Activated gamma-delta T cell treated with Interleukin-2 at 50 U/mL for 16 hours (primary cell): ENCODE measurements at regions not wholly inside any gene's neighbourhood (a gene's known extent, or its start where the extent isn't known, plus 50 kb on each side); places are given as distances from the start of the nearest gene placed in this dataset.

Experiments used
- DNase-seq: peaks from one replicate; pipeline ENCODE4 v3.0.0-alpha.2; 2020

DNA sequence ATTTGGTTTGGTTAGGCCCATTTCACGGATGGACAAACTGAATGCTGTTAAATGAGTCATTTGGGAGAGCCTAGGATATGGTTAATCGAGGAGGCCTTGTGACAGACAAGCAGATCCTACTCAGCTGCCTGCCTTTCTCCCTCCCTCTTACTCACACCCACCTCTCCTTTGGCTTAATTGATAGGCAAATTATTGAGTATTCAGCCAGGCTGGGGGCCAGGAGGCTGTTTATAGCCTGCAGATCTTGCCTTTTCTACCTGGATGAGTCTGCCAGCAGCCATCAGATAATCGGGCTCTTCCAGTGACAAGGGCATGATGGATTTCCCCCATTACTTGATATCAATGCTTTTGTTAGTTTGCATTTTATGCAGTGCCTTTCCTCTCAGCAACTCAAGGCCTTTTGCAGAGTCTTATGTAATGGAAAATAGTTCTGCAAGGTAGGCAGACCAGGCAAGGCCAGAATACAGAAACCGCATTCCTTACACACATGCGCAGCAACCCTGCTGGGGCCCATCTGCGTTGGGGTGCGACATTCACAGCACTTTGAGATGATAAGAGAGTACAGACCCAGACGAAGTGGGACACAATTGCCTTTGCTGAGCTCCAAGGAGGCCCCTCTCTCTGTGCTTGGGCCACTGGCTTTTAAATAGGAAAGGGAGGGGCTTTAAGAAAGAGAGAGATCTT, 96.2 kb upstream of the ATP6AP2 start:
- no peak for DNase-seq

DNA sequence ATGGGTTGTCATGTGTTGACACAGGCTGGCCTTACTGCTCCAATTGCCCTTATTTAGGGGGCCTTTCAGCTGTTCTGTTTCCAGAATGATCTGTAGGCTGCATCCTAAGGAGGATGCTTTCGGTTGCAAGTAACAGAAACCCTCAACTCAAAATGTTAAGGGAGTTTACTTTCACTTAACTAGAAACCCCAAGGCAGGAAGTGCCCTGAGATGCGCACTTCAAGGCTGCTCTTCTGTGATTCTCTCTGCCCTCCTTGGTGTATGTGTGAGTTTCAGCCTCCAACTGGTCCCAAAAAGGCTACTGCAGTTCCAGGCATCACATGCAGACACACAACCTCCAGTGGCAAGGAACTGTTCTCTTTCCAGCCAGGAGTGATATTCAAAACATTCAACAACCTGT, 97.3 kb upstream of the ATP6AP2 start:
- no peak for DNase-seq

DNA sequence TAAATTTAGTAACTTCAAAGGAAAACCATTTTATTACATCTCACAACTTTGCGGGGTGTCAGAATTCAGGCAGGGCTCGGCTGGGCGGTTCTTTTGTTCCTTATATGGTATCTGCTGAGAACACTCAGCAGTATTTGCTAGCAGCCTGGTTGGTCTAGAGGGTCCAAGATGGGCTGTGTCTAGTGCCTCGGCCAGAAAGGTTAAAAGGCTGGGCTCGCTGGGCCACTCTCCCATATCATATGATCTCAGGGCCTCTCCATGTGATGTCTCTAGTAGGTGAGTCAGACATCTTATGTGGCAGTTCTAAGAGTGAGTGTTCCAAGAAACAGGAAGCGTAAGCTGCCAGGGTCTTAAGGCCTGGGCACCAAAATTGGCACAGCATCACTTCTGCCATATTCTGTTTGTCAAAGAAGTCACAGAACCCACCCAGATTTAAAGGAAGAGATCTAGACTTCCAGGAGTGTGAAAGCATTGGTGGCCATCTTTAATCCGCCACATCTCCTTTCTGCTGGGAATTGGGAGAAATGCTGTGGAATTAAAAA, 100.9 kb upstream of the ATP6AP2 start:
- no peak for DNase-seq

DNA sequence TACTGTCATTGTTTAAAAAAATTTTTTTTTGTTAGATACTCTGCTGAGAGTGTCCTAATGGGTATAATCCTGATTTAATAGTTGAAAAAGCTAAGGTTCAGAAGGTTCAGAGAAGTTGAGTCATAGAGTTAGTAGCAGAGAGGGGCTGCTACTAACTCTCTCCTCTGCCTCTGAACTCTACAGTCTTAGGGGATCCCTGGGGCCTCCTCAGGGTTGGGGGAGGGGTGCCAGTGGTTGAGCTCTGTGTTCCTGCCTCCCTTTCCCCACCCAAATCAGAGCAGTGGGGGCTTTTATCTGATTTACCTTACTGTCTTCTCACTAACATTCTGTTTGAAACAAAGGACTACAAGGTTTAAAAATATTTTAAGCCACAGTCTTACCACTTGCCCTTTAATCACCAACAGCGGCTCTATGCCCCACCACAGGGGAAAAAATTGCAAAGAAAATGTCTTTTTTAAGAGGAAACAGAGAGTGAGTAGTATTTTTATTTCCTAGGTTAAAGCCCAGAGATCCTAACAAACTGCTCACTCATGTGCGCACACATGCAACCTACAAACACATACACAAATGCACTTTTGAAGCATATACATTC, 102.2 kb upstream of the ATP6AP2 start:
- DNase-seq, result no peak

DNA sequence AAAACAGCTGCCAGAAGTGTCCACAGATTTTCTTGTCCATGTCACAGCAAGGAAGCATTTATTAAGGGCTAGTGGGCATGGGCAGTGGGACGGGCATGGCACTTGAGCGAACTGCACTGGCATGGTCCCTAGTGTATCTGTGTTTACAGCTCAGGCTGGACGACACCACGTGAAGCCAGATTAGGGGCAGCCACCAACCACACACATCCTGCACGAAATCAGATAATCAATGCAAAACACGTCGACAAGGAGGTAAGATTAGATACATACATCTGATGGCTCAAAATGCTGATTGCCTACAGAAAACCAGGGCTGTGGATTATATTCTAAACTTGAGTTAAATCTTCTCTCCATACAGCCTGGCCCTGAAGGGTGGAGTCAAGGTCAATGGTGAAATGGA, 103.8 kb upstream of the ATP6AP2 start:
- DNase-seq, result no peak

DNA sequence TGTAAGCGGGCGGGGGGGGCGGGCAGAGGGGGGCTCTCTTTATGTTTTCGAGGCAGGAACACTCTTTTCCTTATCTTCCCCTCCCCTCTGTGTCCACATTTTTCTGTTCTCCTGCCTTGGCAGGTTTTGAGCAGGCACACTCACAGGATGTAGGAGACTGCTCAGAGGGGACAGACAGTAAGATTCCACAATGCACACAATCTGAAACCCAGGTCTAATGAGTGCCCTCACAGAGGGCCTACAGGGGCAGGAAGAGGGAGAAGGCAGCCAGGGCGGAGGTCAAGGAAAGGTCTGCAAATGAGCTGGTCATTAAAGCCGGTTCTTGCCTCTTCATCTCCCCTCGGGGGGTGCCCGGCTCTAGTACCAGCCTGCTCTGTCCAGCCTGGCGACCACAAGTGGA, 106.1 kb upstream of the ATP6AP2 start:
- no peak for DNase-seq

DNA sequence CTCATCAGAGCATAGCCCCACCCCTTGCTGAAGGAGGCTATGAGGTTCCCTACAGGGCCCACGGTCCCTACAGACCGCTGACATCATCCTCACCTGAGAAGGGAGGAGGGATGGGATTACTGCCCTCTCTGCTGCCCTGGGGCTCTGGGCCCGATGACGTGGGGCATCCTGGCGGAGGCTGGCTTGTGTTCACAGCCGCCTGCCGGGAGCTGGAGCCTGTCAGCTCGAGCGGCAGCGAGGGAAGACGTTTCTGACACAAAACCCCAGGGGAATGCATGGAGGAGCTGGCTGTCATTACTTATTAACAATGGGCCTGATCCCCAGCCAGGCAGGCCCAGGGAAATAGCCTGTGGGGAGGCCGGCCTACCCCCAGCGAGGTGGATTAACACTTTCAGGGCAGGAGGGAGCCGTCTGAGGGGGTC, 106.6 kb upstream of the ATP6AP2 start:
- no peak for DNase-seq

DNA sequence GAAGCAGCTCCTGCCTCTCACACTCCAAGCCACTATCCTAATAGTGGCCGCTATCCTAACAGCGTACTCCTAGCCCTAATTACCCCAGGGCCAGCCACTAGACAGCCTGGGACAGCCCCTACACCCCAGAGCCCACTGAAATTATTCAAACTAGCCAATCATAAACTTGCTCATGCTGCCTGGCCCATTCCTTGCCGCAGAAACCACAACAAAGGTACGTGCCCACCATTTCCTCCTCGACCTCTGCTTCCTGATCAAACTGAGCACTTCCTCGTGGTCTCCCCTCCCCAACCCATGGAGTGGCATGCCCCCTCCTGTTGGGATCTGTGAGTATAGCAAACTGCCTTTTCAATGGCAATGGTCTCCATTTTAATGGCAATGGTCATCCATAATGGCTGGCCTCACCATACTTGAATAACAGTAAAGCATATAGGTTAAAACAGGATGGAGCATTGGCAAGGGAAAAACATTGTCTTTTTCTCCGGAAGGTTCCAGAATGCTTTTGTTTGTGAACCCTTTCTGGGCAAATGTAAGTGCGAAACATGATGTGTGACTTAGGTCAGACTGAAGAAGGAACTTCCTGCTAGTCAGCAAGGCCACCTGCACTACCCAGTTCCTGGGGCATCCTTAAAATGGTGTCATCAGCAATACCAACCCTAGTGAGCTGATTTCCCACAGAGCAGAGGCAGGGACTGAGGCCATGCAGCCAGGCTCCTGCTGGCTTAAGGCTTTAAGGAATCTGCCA, 107.1 kb upstream of the ATP6AP2 start:
- no peak for DNase-seq

DNA sequence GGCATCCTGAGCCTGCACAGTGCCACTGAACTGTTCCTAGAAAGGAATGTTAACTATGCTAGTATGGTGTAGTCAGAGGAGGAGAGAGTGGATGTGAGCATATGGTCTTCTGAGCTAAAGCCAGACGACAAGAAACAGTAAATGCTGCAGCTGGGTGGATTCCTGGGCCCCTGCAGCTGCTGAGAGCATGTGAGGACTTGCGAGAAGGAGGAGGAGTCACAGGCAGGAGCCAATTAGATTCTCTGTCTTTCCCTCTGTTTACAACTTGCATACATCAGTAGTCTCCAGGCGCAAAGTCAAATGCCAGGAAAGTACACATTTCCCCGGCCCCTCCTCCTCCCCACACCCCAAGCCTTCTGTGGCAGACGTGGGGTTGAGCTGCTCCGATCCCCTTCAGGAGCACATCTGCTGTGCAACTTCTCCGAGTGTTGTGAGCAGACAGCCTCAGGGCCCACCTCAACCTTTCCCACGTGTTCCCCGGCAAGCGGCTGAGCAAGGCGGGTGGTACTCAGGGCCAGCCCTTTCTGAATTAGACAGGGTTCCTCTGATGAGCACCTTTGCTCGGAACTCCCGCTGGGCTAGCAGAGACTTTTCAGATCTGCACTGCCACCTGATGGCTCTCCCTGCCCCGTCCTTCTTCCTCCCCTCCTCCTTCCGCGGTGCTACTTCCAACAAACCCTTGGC, 108.7 kb upstream of the ATP6AP2 start:
- DNase-seq, result no peak

DNA sequence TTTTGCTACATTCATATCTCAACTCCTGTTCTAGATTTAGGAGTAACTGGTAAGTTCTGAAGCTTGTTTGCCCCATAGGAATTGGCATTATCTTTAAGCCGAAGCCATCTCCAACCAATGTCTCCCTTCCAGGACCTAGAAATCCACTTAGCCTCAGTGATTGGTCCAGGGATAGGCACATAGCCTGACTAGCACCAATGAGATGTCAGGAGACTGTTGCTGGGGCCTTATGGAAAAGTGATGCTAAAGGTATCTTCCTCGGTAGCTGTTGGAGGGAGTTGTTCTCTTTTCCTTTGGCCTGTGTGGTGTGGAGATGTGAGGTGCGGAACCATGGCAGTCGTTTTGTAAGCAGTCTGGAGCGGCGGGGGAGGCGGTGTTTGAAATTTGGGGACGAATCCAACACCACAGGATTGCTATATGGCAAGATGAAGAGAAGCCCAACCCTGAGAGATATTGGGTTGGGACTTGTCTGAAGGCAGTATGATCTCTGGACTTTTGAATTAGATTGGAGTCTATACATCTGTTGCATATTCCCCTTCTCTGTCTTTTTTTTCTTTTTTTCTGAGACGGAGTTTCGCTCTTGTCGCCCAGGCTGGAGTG, 109.8 kb upstream of the ATP6AP2 start:
- no peak for DNase-seq

DNA sequence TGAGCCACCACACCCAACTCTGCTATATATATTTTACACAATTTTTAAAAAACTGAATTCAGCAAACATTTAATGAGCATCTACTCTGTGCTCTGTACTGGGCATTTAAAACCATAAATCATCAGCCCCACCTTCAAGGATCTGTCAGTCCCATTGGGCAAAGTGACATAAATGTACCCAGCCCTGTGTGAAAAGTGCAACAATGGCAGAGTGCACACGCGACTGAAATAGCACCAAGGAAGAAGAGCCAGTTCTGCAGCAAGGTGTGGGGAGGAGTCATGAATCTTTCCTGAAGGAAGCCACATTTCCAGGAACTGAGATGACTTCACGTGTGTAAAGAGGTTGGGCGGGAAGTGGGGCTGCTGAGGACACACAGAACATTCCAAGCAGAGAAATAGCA, 111.5 kb upstream of the ATP6AP2 start:
- DNase-seq, result no peak

DNA sequence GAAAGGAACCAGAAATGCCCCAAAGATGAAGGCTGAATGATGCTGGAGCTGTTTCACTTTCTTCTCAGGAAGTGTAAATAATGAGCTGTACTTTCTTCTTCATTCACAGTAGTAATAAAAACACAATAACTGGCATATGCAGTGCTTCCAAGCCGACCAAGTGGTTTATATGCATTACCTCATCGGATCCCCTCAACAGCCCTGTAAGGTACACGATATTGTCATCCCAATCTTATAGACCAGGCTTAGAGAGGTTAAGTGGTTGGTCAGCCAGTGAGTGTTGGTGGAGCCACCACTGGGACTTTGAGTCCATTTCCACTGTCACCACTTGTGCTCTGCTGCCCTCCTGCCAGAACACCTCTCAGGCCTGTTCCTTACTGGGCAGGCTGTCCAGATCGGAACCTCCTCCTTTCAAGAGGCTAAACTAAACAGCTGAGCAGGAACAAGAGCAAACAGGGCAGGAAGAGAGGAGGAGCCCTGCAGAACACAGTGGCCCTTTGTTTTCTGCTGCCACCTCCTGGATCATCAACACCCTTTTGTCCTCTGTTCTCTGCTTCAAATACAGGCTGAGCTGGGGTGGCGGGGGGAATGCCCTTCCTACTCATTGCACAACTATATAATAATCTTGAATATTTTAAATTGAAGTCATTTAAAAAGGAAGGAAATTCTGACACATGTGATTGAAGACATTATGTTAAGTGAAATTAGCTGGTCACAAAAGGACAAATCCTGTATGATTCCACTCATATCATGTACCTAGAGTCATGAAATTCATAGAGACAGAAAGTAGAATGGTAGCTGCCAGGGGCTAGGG, 112.5 kb upstream of the ATP6AP2 start:
- peak; percentile 12 for DNase-seq

DNA sequence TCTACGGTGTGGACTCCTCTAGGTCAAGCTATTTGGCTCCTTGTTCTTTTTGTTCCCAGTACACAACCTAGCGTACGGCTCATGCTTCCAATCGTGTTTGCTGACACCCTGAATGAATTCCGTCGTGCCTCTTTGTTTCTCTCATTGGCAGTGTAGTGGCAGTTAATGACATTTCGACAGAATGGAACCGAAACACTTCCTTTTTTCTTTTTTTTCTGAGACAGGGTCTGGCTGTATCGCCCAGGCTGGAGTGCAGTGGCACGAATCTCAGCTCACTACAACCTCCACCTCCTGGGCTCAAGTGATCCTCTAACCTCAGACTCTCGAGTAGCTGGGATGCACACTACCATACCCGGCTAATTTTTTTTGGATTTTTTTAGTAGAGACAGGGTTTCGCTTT, 113.3 kb upstream of the ATP6AP2 start:
- DNase-seq, result no peak

DNA sequence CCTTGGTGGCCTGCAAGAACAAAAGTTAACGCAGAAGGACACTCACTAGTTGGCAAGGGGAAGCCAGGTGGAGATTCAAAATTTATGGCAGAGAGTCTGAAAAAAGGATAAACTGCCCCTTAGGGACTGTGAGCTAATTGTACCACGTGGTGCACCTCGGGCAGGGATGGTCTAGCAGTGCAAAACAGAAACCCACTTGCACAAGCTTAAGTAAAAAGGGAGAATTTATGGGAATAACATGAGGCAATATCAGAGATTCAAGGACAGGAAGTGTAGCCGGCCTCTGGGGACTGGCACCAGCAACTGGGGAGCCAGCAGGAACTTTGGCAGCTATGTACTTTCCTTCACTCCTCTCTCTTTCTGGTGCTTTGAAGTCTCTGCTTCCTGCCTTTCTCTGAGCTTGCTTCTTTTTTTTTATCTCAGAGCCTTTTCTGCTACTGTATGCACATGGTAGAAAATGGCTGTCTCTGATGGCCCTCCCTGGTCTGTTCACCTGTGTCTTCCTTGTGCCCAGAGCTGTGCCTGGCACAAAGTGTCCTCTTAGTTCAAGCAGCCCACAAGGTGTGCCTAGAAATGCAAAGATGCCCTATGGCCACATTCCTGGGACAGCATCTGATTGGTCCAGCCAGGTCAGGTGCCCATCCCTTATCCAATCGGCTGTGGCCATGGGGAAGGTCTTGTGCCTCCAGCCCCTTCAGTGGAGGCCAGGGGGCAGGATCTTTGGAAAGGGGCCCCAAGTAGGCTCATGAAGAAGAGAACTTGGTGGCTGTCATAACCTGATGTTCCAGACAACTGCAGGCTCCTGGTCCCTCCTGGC, 114.8 kb upstream of the ATP6AP2 start:
- DNase-seq, result no peak

DNA sequence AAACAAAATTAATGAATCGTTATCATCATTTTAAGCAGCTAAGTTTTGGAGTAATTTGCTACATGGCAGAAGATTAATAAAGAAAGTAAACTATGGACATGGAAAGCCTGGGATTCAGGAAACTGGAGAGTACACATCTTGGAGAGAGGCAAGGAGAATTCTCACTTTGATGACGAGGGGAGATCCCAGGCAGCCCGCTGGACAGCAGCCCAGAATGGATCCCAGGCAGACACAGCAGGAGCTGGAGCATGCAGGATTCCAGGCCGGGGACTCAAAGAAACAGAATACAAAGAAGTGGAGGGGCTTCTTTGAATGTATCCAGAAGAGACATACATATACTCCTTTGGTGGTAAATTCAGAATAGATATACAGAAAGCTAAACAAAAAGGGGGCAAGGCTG, 118.0 kb upstream of the ATP6AP2 start:
- no peak for DNase-seq

DNA sequence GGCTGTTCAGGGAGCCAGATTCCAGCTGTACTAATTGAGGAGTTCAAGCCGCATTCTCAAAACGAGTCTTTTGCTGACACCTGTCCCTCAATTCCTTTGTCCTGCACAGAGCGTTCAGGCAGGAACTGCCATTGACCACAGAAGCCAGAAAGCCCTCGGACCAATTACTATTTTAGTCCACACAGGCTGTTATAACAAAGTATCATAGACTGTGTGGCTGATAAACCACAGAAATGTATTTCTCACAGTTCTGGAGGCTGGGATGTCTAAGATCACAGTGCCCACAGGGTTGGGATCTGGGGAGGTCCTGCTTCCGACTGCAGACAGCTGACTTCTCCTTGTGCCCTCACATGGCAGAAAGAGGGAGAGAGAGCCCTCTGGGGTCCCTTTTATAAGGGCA, 119.8 kb upstream of the ATP6AP2 start:
- no peak for DNase-seq

DNA sequence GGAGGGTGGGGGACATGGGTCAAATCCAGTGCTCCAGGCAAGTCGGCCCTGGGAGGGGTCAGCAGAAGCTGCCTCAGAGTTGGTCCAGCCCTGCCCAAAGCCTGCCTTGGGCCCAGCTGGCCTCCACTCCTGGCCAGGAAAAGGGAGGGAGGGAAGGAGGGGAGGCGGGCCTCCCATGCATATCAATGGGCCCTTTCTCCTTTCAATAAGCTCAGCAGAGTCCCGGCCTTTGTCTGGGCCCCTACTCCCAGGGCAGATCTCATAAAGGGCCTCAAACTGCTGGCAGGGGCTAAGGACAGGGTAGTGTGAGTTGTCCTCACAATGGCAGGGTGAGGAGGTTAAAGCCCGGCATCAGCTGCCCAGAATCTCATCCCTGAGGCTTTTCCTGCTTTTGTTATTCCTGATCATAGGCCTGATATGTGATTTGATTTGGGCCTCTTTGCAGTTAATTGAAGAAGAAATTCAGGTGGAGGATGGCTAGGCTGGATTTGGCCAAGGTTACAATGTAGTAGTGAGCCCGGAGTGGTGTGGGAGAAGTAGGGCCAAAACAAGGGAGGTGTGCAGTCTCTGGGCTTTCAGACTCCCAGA, 121.1 kb upstream of the ATP6AP2 start:
- no peak for DNase-seq

DNA sequence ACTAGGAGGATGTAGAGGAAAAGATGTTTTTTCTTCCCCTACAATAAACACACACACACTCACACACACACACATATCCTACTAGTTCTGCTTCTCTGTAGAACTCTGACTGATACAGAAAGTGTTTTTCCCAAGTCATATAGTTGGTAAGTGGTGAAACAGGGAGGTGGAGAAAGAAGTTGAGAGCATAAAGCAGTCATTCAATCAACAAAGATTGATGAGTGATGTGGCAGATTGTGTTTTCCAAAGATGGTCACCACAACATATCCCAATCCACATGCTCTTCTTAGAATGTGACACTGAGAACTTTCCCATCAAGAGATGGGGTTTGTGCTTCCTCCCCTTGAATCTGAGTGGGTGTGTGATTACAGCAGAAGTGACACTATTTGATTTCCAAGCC, 123.4 kb upstream of the ATP6AP2 start:
- no peak for DNase-seq

DNA sequence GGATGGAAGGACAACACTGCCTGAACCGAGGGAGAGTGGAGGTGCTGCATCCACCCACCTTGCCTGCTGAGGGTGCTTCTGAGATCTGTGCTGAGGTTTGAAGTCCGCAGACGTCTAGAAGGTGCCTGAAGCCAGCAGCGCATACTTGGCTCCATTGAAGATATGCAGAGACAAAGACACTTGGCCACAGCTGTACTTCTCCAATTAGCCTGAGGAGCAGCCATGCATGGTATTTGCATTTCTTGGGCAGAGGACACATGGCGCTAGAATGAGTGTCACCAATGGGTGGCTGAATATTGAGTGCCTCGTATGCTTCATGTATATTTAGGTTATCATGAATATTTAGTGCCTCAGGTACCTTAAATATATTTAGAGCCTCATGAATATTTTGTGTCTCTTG, 128.7 kb upstream of the ATP6AP2 start:
- no peak for DNase-seq

DNA sequence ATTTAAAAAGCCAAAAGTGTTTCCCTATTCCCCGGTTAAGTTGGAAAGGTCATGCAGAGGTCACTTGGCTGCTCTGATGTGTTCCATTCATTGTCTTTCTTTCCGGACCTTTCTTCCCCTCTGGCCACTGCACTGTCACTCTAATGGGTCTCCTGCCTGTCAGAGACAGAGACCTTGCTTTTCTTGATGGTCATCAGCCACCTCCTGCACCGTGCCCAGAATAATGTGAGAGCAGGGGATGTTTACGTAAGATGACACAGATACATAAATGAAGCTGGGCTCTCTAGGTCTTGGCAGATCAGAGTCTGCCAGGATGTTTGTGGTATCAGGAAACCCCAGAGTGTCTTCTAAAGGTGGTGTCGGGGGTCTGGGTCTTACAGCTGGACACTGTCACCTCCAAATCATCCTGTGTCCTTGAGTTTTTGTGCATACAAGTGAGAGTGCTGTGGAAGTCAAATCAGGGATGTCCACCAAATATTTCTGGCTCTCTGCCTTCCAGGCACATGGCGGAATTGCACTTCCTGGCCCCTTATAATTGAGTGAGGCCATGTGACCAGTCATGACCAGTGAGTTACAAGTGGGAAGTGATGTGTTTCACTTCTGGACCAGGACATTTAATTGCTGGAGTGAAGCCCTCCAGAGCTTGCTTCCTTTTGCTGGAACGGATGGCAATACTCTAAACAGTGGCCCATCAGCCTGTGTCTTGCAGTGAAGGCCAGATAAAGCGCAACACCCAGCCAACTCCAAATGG, 130.6 kb upstream of the ATP6AP2 start:
- no peak for DNase-seq
